SKM-1 (cell line): ENCODE measurements at regions not wholly inside any gene's neighbourhood (a gene's known extent, or its start where the extent isn't known, plus 50 kb on each side); places are given as distances from the start of the nearest gene placed in this dataset.

ENCODE experiments used
- DNase-seq: peaks from one replicate; lab custom pipeline; 2025; ENCODE audit not compliant: unreplicated experiment; lab: John Stamatoyannopoulos, UW

DNA sequence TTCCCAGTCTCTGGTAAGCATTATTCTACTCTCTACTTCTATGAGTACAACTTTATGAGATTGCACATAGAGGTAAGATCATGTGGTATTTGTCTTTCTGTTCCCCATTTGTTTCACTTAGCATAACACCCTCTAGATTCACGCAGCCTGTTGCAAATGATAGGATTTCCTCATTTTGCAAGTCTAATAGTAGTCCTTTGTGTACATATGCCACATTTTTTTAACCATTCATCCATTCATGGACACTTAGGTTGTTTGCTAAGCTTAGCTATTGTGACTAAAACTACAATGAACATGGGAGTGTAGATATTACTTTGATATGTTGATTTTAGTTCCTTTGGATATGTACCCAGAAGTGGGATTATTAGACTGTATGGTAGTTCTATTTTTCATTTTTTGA lies 717.9 kb upstream of the ALCAM start:
- no peak for DNase-seq

DNA sequence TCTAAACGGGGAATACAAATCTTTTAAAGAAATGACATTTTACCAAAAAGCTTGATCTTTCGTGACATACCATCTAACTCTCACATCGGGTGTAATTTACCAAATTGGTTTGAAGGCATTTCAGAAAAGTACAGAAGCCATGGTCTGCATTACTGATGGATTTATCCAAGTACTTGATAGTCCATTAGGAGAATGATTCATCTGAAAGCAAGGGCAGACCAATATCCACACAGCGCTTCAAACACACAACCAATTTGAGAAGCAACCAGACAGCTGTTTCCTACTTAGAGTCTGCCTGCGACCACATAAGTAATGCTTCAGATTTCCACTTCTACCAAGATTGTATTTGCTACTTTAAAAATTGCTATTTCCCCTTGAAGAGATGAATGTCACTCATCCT lies 697.6 kb upstream of the ALCAM start:
- DNase-seq: no peak

DNA sequence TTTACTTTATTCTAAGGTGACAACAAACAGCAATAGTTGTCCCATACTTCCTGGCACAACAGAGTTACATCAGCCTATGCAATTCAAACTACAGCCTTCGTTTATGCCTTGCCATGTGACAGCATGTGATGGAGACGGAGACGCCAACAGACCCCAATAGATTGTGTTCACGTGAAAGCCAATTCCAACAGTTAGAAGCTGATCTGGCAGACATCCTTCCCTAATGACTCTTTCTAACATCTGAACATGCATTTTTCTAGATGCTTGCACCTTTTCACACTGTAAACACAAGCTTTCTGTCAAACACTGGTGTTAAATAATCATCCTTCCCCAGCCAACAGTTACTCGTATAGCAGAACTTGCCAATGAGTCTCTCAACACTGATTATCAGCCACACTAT lies 694.4 kb upstream of the ALCAM start:
- no peak for DNase-seq

DNA sequence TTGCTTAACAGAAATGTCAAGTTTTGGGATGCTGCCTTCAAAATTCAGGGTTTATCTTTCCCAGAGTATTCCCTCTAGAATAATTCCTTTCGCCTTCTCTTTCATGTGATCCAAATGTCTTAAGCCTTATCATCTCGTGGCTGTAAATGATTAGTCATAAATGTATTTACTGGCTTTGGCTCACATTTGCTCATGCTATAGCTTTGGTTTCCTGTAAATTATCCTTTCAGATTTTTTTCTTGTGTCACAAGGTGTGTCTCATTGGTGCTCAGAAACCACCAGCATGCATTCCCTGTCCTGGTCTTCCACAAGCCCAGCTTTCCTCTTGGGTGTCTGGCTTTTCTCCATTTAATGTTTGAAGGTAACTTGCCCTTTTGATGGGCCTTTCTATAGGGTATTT lies 692.7 kb upstream of the ALCAM start:
- DNase-seq: no peak

DNA sequence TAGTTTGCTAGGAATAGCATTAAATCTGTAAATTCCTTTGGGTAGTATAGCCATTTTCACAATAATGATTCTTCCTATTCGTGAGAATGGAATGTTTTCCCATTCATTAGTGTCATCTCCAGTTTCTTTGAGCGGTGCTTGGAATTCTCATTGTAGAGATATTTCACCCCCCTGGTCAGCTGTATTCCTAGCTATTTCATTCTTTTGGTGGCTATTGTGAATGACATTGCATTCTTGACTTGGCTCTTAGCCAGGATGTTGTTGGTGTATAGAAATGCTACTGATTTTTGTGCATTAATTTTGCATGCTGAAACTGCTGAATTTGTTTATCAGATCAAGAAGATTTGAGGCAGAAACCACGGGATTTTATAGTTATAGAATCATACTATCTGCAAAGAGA lies 690.5 kb upstream of the ALCAM start:
- no peak for DNase-seq

DNA sequence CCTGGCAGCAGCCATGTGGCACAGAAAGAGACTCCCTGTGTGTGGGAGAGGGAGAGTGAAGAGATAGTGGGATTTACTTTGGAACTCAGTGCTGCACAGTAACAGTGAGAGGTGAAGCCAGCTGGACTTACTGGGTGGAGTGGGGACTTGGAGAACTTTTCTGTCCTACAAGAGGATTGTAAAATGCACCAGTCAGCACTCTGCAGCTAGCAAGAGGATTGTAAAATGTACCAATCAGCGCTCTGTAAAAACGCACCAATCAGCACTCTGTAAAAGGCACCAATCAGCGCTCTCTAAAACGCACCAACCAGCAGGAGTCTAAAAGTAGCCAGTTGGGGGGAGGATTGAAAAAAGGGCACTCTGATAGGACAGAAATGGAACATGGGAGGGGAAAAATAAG lies 688.8 kb upstream of the ALCAM start:
- no peak for DNase-seq

DNA sequence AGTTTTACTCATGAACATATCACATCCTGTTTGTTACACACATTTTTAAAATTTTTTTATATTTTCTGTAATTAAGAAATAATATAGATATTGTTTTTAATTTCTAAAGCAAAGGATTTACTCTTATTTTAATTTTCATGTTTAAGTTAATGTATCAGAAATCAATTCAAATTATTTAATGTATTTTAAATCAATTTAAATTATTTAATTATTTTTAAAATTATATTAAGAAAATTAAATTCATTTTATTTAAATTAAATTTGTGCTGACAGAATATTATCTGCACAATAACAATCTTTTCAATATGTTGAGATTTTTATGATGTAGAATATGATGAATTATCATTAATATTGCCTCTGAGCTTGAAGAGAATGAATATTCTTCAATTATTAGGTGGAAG lies 681.2 kb upstream of the ALCAM start:
- DNase-seq: no peak

DNA sequence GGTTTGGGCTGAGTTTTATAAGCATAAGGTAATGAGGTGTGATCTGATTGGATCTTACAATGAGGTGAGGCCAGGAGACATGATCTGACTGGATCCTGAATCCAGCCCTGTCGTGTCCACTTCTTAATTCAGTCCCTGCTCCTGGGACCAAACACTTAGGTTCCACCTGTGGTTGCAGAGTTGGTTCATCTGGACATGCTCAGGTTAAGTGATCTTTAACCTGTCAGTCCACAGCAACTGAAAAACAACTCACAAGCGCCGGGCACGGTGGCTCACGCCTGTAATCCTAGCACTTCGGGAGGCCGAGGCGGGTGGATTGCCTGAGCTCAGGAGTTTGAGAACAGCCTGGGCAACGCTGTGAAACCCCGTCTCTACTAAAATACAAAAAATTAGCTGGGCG lies 679.3 kb upstream of the ALCAM start:
- no peak for DNase-seq

DNA sequence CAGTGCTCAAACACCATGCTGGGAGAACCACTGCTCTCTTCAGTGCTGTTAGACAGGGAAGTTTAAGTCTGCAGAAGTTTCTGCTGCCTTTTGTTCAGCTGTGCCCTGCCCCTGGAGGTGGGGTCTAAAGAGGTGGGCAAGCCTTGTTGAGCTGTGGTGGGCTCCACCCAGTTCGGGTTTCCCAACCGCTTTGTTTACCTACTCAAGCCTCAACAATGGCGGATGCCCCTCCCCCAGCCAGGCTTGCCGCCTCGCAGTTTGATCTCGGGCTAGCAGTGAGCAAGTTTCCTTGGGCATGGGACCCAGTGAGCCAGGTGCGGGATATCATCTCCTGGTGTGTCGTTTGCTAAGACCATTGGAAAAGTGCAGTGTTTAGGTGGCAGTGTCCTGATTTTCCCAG lies 670.2 kb upstream of the ALCAM start:
- no peak for DNase-seq

DNA sequence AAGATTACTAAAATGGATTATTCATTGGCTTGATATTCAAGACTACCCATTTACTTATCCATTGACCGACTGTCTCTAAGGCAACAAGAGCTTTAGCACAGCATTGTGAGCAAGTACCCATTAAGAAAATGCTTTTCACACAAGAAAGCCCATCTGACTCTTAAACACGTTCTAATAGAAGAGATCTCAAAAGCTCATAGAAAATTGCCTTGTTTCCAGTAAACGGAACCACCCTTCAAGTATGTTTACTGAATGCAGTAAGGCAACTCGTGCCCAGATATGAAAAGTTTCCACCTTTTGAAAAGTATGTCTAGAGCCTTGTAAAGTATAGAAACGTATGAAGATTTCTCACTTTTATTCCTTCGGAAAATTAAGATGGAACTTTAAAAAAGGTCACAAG lies 655.3 kb upstream of the ALCAM start:
- DNase-seq: no peak

DNA sequence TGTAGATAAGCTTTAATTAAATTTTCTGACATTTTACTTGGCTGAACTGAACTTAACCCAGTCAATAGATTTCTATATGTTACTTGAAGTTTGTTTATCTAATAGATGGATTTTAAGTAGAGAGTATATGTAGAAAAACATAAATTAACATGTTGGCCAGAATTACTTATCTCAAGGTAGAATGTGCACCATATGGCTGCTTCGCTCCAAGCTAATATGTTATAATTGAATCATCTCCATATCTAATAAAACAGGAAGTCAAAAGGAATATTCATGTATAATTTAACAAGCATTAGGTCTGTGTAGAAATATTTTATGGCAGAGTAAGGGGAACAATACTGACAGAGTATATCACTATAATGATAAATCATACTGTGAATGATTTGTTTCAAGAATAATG lies 650.7 kb upstream of the ALCAM start:
- DNase-seq: no peak

DNA sequence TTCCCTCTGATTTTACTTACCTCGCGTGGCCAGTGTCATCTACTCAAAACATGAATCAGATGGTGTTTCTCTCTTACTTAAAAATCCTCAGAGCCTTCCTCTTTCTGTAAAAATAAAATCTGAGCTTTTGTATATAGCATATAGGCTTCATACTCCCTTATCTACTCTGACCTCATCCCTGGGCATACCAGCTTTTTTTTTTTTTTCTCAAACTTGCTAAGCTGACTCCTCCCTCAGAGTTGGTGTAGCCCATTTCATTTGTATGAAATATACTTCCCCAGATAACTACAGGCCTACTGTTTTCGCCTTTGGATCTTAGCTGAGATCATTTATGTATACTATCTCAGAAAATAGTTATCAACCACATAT lies 648.9 kb upstream of the ALCAM start:
- no peak for DNase-seq

DNA sequence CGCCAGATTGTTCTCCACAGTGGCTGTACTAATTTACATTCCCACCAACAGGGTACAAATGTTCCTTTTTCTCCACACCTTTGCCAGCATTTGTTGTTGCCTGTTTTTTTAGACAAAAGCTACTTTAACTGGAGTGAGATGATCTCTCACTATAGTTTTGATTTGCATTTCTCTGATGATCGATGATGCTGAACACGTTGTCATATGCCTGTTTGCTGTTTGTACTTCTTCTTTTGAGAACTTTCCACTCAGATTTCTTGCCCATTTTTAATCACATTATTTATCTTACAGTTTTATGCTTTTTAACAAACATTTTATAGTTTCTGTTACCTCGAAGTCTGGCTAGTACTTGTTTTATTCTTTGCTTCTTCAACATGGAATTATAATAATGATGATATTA lies 643.7 kb upstream of the ALCAM start:
- DNase-seq: no peak

DNA sequence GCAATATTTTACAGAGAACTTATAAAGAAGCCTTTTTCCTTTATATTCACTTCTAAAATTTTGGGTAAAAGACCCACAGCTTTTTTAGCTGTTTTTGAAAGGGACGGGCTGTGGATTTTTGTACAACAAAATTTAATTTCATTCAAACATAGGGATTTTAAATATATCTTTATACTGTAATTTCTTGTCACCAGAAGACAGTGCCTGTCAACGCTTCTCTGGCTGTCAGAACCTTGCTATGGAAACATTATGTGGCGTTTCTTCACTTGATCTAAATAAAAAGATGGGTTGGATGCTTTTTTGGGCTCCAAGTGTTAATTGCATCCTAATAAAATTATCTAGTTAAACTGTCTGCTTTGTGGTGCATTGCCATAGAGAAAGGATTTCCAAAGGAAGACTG lies 635.6 kb upstream of the ALCAM start:
- DNase-seq: no peak

DNA sequence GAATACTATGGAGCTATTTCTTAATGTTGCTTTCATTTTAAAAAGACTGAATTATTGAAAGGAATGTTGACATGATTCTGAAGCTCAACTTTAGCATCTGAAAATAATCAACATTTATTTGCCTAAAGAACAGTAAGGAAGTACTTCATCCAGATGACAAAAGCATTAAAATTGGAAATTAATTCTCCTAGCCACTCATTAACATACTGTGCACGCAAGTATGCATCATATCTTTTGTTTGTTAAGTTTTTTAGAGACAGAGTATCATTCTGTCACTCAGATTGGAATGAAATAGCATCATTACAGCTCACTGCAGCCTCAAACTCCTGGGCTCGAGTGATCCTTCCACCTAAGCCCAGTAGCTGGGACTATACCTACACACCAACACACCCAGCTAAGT lies 632.1 kb upstream of the ALCAM start:
- no peak for DNase-seq

DNA sequence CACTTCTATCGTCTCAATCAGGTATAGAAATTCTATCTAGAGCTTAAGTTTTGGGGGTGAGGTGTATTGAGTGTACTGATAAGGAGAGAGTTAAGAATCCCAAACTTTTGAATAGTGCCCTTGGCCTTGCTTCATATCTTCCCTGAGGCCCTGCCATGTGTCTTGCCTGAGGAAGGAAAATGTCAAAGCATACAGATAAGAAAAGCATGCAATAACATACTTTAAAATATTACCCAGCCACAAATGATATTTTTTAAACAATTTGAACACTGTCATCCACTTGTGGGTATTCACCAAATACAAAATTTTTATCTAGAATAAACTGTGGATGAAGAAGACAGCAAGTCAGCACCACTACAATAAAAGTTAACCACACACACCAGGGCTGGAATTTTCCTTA lies 631.0 kb upstream of the ALCAM start:
- DNase-seq: no peak

DNA sequence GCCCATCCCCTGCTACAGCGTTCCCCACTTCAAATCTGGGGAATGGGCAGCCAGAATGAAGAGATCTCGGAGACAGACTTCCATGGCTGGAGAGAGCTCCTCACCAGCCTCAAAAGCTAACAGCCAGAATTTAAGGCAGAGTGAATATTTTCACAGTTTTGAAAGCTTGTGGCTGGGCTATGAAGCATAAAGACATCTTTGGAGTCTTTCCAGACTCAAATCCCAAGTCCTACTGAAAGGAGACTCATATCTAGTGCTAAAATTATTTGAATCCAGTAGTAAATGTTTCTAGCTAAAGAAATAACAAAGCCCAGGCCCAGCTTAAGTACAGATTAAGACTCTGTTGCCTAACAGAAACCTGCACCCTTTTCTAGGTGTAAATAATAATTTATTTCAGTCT lies 628.4 kb upstream of the ALCAM start:
- DNase-seq: no peak

DNA sequence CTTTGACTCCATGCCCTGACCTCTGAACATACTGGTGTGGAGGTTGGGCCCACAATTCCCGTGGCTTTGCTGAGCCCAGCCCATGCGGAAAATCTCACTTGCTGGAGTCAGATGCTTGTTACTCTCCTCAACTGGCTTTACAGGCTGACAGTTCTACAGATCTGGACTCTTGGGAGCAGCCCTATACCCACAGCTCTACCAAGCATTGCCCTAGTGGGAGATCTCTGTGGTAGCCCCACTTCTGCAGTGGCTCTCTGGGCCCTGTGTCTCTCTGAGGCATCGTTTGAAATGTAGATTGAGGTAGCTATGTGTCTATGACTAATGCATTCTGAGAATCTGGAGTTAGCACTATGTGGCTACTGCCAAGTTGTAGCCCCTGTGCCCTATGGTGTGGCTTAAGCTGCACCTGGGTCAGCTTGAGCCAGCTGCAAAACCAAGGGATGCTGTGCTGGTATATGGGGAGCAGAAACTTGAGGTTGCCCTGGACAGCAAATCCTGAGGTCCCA lies 625.8 kb upstream of the ALCAM start:
- no peak for DNase-seq

DNA sequence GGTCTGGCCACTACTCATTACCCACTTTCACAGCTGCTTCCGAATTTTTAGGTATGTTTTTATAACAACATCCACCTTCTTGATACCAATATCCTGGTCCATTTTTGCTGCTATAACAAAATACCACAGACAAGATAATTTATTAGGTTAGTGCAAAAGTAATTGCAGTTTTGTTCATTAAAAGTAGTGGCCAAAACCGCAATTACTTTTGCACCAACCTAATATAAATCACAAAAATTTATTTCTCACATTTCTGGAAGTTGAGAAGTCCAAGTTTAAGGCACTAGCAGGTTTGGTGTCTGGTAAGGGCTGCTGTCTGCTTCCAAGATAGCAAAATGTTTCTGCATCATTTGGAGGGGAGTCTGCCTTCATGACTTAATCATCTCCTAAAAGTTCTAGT lies 624.7 kb upstream of the ALCAM start:
- DNase-seq: no peak

DNA sequence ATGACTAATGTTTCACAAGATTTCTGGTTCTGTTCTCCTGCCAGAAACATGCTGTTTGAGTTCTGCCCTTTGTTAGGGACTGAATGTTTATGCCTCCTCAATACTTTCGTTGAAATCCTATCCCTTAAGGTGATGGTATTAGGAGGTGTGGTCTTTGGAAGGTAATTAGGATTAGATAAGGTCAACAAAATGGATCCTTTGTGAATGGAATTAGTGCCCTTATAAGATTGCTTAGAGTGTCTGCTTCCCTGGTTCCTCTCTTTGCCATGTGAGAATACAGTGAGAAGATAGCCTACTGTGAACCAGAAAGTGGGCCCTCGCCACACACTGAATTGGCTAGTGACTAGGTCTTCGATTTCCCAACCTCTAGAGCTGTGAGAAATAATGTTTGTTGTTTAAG lies 621.4 kb upstream of the ALCAM start:
- no peak for DNase-seq

DNA sequence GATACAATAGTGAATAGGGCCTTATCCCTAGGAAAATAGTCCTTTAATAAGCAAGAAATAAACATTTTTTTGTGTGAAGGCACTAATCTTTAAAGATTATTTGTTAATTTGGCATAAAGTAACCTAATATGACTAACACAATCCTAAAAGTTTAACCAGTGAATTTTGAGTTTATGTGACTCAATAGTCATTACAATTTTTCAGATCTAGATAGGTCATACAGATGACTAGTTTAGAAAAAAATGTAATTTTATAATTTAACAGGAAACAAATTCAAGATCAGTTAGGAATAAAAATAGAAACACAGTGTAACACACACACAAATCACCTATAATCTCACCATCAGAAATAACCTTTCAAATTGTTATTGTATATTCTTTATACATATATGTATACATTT lies 620.7 kb upstream of the ALCAM start:
- no peak for DNase-seq

DNA sequence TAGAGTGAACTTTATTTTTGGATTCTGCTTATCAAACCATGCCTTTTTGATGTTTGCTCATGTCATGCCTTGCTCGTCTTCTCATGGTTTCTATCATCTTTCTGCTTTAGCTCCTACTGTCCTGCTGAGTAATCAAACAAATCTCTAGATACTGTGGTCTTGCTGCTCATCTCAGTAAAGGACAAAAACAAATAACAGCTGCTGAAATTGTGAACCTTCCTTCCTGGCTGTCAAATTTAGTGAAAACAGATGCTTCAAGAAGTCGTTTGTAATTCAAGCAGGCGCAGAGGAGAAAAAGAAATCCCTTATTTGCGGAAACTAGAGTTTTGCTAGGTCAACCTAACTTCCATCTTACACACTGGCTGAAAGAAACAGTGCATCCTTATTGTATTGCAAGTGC lies 616.1 kb upstream of the ALCAM start:
- no peak for DNase-seq

DNA sequence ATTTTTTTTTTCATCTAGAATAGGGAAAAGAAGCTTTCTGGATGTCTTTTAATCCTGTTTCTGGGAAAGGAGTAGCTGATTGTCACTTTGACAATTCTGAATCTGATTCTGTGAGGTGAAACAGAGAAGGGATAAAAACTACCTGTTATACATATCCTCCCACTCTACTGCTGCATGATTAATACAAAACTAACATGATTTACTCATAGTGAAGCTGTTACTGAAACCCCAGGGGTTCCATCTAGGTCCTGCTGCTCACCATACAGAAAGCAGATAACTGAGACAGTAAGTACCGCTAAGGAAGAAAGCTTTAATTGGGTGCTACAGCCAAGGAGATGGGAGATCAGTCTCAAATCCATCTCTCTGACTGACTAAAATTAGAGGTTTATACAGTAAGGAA lies 610.9 kb upstream of the ALCAM start:
- DNase-seq: no peak

DNA sequence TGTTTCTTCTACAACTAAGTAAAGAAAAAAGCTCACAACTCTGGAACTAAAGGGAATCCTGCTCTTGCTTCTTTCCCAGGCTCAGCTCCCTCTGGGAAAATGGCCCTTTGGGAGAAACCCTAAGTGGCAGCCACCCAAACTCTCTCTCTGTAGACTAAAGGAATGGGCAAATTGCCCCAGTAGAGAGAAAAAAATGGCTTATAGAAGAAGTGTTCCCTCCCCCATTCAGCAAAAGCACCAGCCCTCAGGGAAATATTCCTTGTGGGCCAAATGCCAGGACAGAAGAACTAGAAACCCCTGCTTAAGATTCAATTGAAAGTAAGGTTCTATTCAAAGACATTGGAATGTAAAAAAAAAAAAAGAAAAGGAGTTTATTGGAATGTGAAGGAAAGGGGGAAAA lies 603.7 kb upstream of the ALCAM start:
- no peak for DNase-seq
